Activated CD4-positive, CD25-positive, alpha-beta regulatory T cell treated with anti-CD3 and anti-CD28 coated beads, Interleukin-2, amount 50 U/mL, for 72 hours (primary cell): ENCODE measurements at regions not wholly inside any gene's neighbourhood (a gene's known extent, or its start where the extent isn't known, plus 50 kb on each side); places are given as distances from the start of the nearest gene placed in this dataset.

Experiments used
- DNase-seq: peaks from one replicate; pipeline ENCODE4 v3.0.0; 2021

DNA sequence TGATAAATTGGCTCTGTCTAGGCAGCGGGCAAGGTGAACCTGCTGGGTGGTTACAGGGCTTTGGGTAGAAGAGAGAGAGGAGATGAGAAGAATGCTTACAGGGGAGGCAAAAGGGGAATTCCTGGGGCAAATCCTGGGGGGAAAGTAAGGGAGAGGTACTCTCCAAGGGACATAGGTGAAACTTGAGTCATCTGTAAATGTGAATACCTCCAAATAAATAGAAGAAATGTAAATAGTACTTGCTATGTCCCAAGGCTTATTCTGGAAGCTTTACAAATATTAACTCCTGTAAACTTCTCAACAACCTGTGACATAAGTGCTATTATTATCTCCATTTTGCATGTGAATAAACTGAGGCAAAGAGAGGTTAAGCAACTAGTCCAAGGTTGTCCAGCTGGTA, 57.7 kb upstream of the CDK13 start:
- no peak for DNase-seq

DNA sequence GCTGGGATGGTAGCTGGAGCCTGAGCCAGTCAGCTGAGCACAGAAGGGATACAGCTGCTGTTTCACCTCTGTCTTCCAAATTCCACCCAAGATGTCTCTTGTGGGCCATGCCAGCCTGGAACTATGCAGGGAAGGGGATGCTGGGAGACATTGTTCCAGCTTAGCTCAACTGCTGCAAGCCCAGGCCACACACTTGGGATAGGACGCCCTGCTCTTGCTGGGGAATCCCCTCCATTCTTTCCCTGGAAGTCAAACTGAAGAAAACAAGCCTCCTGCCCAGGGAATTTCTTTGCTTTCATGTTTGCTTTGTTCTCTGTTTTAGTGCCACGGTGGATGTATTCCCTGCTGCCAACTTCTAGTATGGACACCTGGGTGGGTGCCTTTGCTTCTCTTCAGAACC, 55.2 kb upstream of the CDK13 start:
- no peak for DNase-seq

DNA sequence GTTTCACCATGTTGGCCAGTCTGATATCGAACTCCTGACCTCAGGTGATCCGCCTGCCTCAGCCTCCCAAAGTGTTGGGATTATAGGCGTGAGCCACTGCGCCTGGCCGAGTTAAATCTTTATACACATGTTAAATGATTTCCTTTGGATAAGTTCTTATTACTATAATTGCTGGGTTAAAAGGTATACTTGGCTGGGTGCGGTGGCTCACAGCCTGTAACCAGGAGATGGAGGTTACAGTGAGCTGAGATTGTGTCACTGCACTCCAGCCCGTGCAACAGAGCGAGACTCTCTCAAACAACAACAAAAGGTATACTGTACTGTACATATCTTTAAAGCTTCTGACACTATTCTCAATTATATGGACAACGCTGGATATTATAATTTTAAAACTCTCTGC, 53.2 kb upstream of the CDK13 start:
- DNase-seq, result no peak

DNA sequence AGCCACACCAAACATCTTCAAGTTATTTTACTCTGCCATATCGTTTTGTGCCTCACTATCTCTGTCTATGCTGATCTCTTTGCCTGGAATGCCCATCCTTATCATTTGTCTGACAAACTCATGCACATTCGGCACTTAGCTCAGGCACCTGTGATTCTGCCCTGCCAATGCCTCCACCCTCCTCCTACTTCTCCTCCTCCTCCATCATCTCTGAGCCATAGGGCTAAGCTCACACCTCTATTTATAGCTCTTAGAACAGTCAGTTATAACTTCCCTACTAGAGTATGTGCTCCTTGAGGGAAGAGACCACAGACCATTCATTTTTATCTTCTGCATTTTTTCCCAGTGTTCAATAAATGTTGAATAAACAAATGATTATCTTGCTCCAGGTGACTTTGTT, 51.2 kb upstream of the CDK13 start:
- no peak for DNase-seq
